HCT116 (cell line): ENCODE measurements at regions not wholly inside any gene's neighbourhood (a gene's known extent, or its start where the extent isn't known, plus 50 kb on each side); places are given as distances from the start of the nearest gene placed in this dataset.
"Not testable (repeated sequence)": the region's sequence is repeated elsewhere in the genome, so short reads cannot be mapped to it uniquely, and the experiment has no call there.

ENCODE experiments used
- CTCF ChIP-seq, 3 experiments: fragments of 200-600 bp in 1 of 3; sonication (generic) in 1 of 3; IDR thresholded peaks in 2 of 3; conservative IDR thresholded peaks in 1 of 3; 2 replicates each; pipeline ENCODE4 v1.5.1; 2012 to 2017; ENCODE audit warnings: low read depth in 2 of 3, low read length in 2 of 3, antibody characterized with exemption in 1 of 3, borderline replicate concordance in 1 of 3, control low read depth in 1 of 3, mild to moderate bottlenecking in 1 of 3, mixed read lengths in 1 of 3, mixed run types in 1 of 3, moderate library complexity in 1 of 3; ENCODE audit not compliant: insufficient read depth in 1 of 3
- EGR1 ChIP-seq: IDR thresholded peaks from 2 replicates; pipeline ENCODE4 v1.6.1; 2012; ENCODE audit warnings: low read depth
- JUND ChIP-seq: IDR thresholded peaks from 2 replicates; pipeline ENCODE4 v1.6.1; 2012
- POLR2A ChIP-seq: IDR thresholded peaks from 2 replicates; pipeline ENCODE4 v1.7.0; 2011; ENCODE audit warnings: borderline replicate concordance; ENCODE audit not compliant: insufficient read depth, insufficient read length; ENCODE audit errors: extremely low read depth
- POLR2AphosphoS5 ChIP-seq: IDR thresholded peaks from 2 replicates; pipeline ENCODE4 v1.6.1; 2011; ENCODE audit warnings: mild to moderate bottlenecking, low read depth, low read length, moderate library complexity
- YY1 ChIP-seq: IDR thresholded peaks from 2 replicates; pipeline ENCODE4 v1.6.1; 2011; ENCODE audit warnings: low read length, low read depth, moderate library complexity, mild to moderate bottlenecking; ENCODE audit not compliant: insufficient replicate concordance; ENCODE audit errors: extremely low read depth

GRCh38 chr6:85286507-85286906 is 163.4 kb upstream of the NT5E start:
- not testable (repeated sequence) for TF ChIP-seq POLR2A; CTCF (IDR thresholded peaks at IDR 0.05 in 2 of 3, conservative IDR thresholded peaks at IDR 0.05 in 1 of 3; ENCODE audit: borderline replicate concordance in 1 of 3, insufficient read depth in 1 of 3, low read depth in 2 of 3, low read length in 2 of 3); JUND; YY1; POLR2AphosphoS5; EGR1
